Gastroesophageal sphincter (tissue), 4 donors: ENCODE measurements at regions not wholly inside any gene's neighbourhood (a gene's known extent, or its start where the extent isn't known, plus 50 kb on each side); places are given as distances from the start of the nearest gene placed in this dataset.
A peak's percentile ranks its signal among the peaks of the same experiment; 100 is the strongest.

ENCODE experiments used
- ATAC-seq: fragments of 150-250 bp; one replicate; pipeline ENCODE4 v1.9.1; 2016; ENCODE audit warnings: mild to moderate bottlenecking, moderate library complexity
- H3K27ac ChIP-seq, 4 donors: fragments of 200-600 bp; sonication (generic) in 3 of 4; 1 replicate in 3 of 4; 2 replicates in 1 of 4; pipeline ENCODE4 v1.5.1; 2016 to 2019
- H3K27me3 ChIP-seq: fragments of 200-600 bp; sonication (generic); one replicate; pipeline ENCODE4 v1.5.1; 2019
- H3K36me3 ChIP-seq, 2 donors: fragments of 200-600 bp; sonication (generic); one replicate each; pipeline ENCODE4 v1.5.1; 2019; ENCODE audit warnings: control low read depth in 1 of 2
- H3K4me1 ChIP-seq, 3 donors: fragments of 200-600 bp; sonication (generic); 1 replicate in 2 of 3; 2 replicates in 1 of 3; pipeline ENCODE4 v1.5.1; 2016 to 2019; ENCODE audit warnings: control low read depth in 2 of 3
- H3K4me3 ChIP-seq, 2 donors: fragments of 200-600 bp; sonication (generic); one replicate each; pipeline ENCODE4 v1.5.1; 2019; ENCODE audit warnings: mild to moderate bottlenecking in 1 of 2, moderate library complexity in 1 of 2
- H3K9me3 ChIP-seq, 3 donors: fragments of 200-600 bp; sonication (generic); one replicate each; pipeline ENCODE4 v1.5.1; 2017 to 2019; ENCODE audit warnings: control low read depth in 2 of 3
- EP300 ChIP-seq: sonication (generic); formaldehyde crosslinking; IDR thresholded peaks from one replicate; pipeline ENCODE4 v1.6.1; 2017; ENCODE audit warnings: antibody characterized with exemption, mild to moderate bottlenecking
- POLR2A ChIP-seq, 2 donors: fragments of 450-650 bp; IDR thresholded peaks; one replicate each; pipeline ENCODE4 v1.6.1; 2017; ENCODE audit warnings: antibody characterized with exemption in 2 of 2, mild to moderate bottlenecking in 2 of 2, moderate library complexity in 1 of 2
- POLR2AphosphoS5 ChIP-seq: sonication (generic); formaldehyde crosslinking; IDR thresholded peaks from one replicate; pipeline ENCODE4 v1.6.1; 2017; ENCODE audit warnings: antibody characterized with exemption
- WGBS, 2 donors: methylation state at CpG; one replicate each; pipeline ENCODE4 v1.1.5; 2018; ENCODE audit warnings: low coverage in 1 of 2; 5-methylcytosine and 5-hydroxymethylcytosine counted together
- TF ChIP-seq, protein P1 (sequence below), 4 experiments: fragments of 200-600 bp in 2 of 4; fragments of 450-650 bp in 2 of 4; sonication (generic) in 1 of 4; IDR thresholded peaks; one replicate each; pipeline ENCODE4 v1.5.1; 2017 to 2019; ENCODE audit warnings: antibody characterized with exemption in 4 of 4, mild to moderate bottlenecking in 2 of 4, moderate library complexity in 2 of 4

- WGBS, 2 donors: 100% methylated on average over 1 of the region's 1 CpG; no CpG with 5 or more reads in 1 of the 2 donors
- no peaks in the 10 kb centered on the region for H3K27me3 ChIP-seq
- no peaks in the 10 kb centered on the region for H3K9me3 ChIP-seq
- H3K36me3 ChIP-seq: no peaks in the 10 kb centered on the region
- H3K27ac ChIP-seq: no peak overlapping the region
- TF ChIP-seq POLR2A (IDR thresholded peaks at IDR 0.05) (no peak), POLR2AphosphoS5 (no peak), EP300 (no peak)
- TF ChIP-seq, protein P1, sequence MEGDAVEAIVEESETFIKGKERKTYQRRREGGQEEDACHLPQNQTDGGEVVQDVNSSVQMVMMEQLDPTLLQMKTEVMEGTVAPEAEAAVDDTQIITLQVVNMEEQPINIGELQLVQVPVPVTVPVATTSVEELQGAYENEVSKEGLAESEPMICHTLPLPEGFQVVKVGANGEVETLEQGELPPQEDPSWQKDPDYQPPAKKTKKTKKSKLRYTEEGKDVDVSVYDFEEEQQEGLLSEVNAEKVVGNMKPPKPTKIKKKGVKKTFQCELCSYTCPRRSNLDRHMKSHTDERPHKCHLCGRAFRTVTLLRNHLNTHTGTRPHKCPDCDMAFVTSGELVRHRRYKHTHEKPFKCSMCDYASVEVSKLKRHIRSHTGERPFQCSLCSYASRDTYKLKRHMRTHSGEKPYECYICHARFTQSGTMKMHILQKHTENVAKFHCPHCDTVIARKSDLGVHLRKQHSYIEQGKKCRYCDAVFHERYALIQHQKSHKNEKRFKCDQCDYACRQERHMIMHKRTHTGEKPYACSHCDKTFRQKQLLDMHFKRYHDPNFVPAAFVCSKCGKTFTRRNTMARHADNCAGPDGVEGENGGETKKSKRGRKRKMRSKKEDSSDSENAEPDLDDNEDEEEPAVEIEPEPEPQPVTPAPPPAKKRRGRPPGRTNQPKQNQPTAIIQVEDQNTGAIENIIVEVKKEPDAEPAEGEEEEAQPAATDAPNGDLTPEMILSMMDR (IDR thresholded peaks at IDR 0.05): no peak
- no peak overlapping the region for H3K4me3 ChIP-seq
- peaks cover 0 to 41% (median 12%) of the 10 kb centered on the region in 3 donors for H3K4me1 ChIP-seq
- no peak for ATAC-seq
Measured at GRCh38 chr9:2263111-2263510, 248.0 kb downstream of the SMARCA2 start.

DNA sequence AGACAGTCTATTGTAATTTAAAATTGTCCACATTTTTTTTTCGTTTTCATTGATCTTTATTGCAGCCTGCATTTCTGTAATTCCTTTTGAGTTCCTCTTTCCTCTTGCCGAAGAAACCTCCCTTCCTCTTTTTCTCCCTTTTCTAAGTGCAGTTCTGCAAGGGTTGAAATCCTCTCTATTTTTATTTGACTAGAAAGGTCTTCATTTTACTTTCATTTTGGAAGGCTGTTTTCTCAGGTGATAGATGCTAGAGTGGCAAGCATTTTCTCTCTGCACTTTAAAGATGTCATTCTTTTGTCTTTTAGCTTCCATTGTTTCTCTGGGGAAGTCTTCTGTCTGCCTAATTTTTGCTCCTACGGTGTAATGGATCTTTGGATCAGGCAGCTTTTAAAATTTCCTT, 248.5 kb downstream of the SMARCA2 start:
- Histone ChIP-seq H3K4me1 (peaks cover 0 to 41% (median 12%) of the 10 kb centered on the region in 3 donors), H3K4me3 (no peak overlapping the region), H3K27me3 (no peaks in the 10 kb centered on the region), H3K27ac (no peak overlapping the region), H3K36me3 (no peaks in the 10 kb centered on the region), H3K9me3 (no peaks in the 10 kb centered on the region)
- no peak for TF ChIP-seq EP300
- no peak for TF ChIP-seq POLR2AphosphoS5
- TF ChIP-seq, protein P1 (IDR thresholded peaks at IDR 0.05): no peak
- TF ChIP-seq POLR2A (IDR thresholded peaks at IDR 0.05): no peak
- WGBS, 2 donors: 27 to 53% methylated on average over 3 of the region's 3 CpGs
- ATAC-seq: no peak

GRCh38 chr9:2264081-2264480, 248.9 kb downstream of the SMARCA2 start:
- Histone ChIP-seq H3K4me1 (peaks cover 0 to 41% (median 12%) of the 10 kb centered on the region in 3 donors), H3K27me3 (no peaks in the 10 kb centered on the region), H3K27ac (no peak overlapping the region), H3K4me3 (no peak overlapping the region), H3K9me3 (no peaks in the 10 kb centered on the region), H3K36me3 (no peaks in the 10 kb centered on the region)
- no peak for TF ChIP-seq POLR2A (IDR thresholded peaks at IDR 0.05)
- TF ChIP-seq POLR2AphosphoS5: no peak
- TF ChIP-seq EP300: no peak
- TF ChIP-seq, protein P1 (IDR thresholded peaks at IDR 0.05): no peak
- no peak for ATAC-seq
- WGBS, 2 donors: 98 to 100% methylated on average over 1 to 5 of the region's 8 CpGs

DNA sequence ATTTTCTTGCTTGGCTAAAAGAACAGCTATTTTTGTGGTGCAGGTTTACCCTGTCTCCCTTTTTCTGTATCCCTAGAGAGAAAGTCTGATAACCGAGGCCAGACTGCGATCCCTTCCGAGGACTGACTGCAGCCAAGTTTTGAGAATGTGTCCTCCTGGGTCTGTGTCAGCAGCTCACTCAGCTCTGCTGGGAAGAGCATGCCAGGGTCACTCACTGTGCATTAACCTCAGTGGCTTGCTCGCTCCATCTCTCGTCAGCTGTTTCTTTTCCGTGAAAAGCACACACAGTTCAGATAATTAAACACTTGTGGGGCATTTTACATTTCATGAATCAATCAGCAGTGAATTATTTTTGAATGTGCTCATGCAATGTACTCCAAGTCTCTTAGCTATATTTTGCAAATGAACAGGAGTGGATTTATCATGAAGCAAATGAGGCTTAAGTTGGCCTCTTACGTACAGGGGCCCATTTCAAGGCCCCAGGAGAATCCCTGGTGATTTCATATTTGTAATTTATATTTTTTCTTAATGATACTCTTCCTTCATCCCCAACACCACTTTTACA, 252.1 kb downstream of the SMARCA2 start:
- H3K9me3 ChIP-seq: no peaks in the 10 kb centered on the region
- no peak overlapping the region for H3K4me3 ChIP-seq
- H3K36me3 ChIP-seq: no peaks in the 10 kb centered on the region
- ATAC-seq: peak; percentile 43
- WGBS, 2 donors: 20 to 22% methylated on average over 2 to 7 of the region's 7 CpGs
- peak overlapping the region in 1 of 4 donors; percentile 52 for H3K27ac ChIP-seq
- H3K27me3 ChIP-seq: no peaks in the 10 kb centered on the region
- TF ChIP-seq POLR2AphosphoS5 (peak; percentile 92), POLR2A (IDR thresholded peaks at IDR 0.05) (no peak), EP300 (no peak)
- TF ChIP-seq, protein P1 (IDR thresholded peaks at IDR 0.05): no peak
- H3K4me1 ChIP-seq: peaks cover 0 to 27% (median 12%) of the 10 kb centered on the region in 3 donors

- no peaks in the 10 kb centered on the region for H3K36me3 ChIP-seq
- H3K4me3 ChIP-seq: no peak overlapping the region
- 39 to 74% methylated on average over 3 of the region's 3 CpGs for WGBS, 2 donors
- no peaks in the 10 kb centered on the region for H3K9me3 ChIP-seq
- peaks cover 0 to 16% (median 9%) of the 10 kb centered on the region in 3 donors for H3K4me1 ChIP-seq
- no peak for TF ChIP-seq EP300
- TF ChIP-seq, protein P1 (IDR thresholded peaks at IDR 0.05): no peak
- no peak for TF ChIP-seq POLR2A (IDR thresholded peaks at IDR 0.05)
- no peak for TF ChIP-seq POLR2AphosphoS5
- no peaks in the 10 kb centered on the region for H3K27me3 ChIP-seq
- ATAC-seq: no peak
- H3K27ac ChIP-seq: no peak overlapping the region
Measured at GRCh38 chr9:2269778-2270177, 254.6 kb downstream of the SMARCA2 start.
